IPS DF 4.7 (cell line): ENCODE measurements at regions not wholly inside any gene's neighbourhood (a gene's known extent, or its start where the extent isn't known, plus 50 kb on each side); places are given as distances from the start of the nearest gene placed in this dataset.
"Not testable (repeated sequence)": the region's sequence is repeated elsewhere in the genome, so short reads cannot be mapped to it uniquely, and the experiment has no call there.

ENCODE experiments used
- DNase-seq: peaks from one replicate; pipeline ENCODE4 v3.0.0-alpha.2; 2013; ENCODE audit warnings: low spot score; ENCODE audit errors: extremely low read depth

GRCh38 chr1:185474440-185475149 lies 157.6 kb upstream of the IVNS1ABP start:
- no peak for DNase-seq

GRCh38 chr1:185473186-185473585 lies 156.1 kb upstream of the IVNS1ABP start:
- no peak for DNase-seq

GRCh38 chr1:185468626-185469025 lies 151.6 kb upstream of the IVNS1ABP start:
- DNase-seq: no peak

GRCh38 chr1:185467122-185467521 lies 150.1 kb upstream of the IVNS1ABP start:
- no peak for DNase-seq

GRCh38 chr1:185464777-185465176 lies 147.7 kb upstream of the IVNS1ABP start:
- no peak for DNase-seq

- no peak for DNase-seq
Observed at GRCh38 chr1:185463433-185463832, 146.4 kb upstream of the IVNS1ABP start.

GRCh38 chr1:185463011-185463410 lies 146.0 kb upstream of the IVNS1ABP start:
- DNase-seq: no peak

GRCh38 chr1:185460723-185461122 lies 143.7 kb upstream of the IVNS1ABP start:
- DNase-seq: not testable (repeated sequence)

GRCh38 chr1:185459141-185459540 lies 142.1 kb upstream of the IVNS1ABP start:
- no peak for DNase-seq

- DNase-seq: no peak
Observed at GRCh38 chr1:185458670-185459069, 141.6 kb upstream of the IVNS1ABP start.

GRCh38 chr1:185453496-185454192 lies 136.6 kb upstream of the IVNS1ABP start:
- DNase-seq: no peak

GRCh38 chr1:185450917-185451316 lies 133.9 kb upstream of the IVNS1ABP start:
- DNase-seq: peak; percentile 7

- no peak for DNase-seq
Observed at GRCh38 chr1:185450060-185450788, 133.2 kb upstream of the IVNS1ABP start.

- no peak for DNase-seq
Observed at GRCh38 chr1:185449378-185450059, 132.5 kb upstream of the IVNS1ABP start.

GRCh38 chr1:185448591-185449186 lies 131.6 kb upstream of the IVNS1ABP start:
- DNase-seq: no peak

GRCh38 chr1:185446131-185446530 lies 129.1 kb upstream of the IVNS1ABP start:
- no peak for DNase-seq

GRCh38 chr1:185445594-185445993 lies 128.6 kb upstream of the IVNS1ABP start:
- no peak for DNase-seq

- DNase-seq: no peak
Observed at GRCh38 chr1:185444676-185445075, 127.6 kb upstream of the IVNS1ABP start.

- no peak for DNase-seq
Observed at GRCh38 chr1:185442050-185442449, 125.0 kb upstream of the IVNS1ABP start.

- DNase-seq: no peak
Observed at GRCh38 chr1:185441605-185442004, 124.6 kb upstream of the IVNS1ABP start.

GRCh38 chr1:185440877-185441276 lies 123.8 kb upstream of the IVNS1ABP start:
- no peak for DNase-seq
